K562 (cell line): ENCODE measurements at regions not wholly inside any gene's neighbourhood (a gene's known extent, or its start where the extent isn't known, plus 50 kb on each side); places are given as distances from the start of the nearest gene placed in this dataset.

Experiments
- ATAC-seq: fragments of 200-7000 bp; cut with Tn5 transposase; 3 replicates; pipeline ENCODE4 v1.9.1; 2020; ENCODE audit warnings: moderate library complexity
- BruUV-seq: library from RNA; stranded (reverse); fragments of 400-500 nt; replicated peaks from 2 replicates; lab custom pipeline; 2021; lab: Mats Ljungman, UMichigan
- CTCF ChIA-PET: fragments of 300-600 bp; formaldehyde crosslinking; extraction: SDS; loops from one replicate; lab custom pipeline; 2021; ENCODE audit warnings: low intra/inter-chr PET ratio; lab: Yijun Ruan, JAX
- POLR2A ChIA-PET: fragments of 300-600, 350-650 bp; sonication (Branson Sonifier 250); formaldehyde crosslinking; extraction: SDS; loops from one replicate; lab custom pipeline; 2021; ENCODE audit warnings: antibody characterized with exemption, inconsistent platforms; lab: Yijun Ruan, JAX
- DNase-seq, 4 experiments: peaks; one replicate each; pipeline versions ENCODE4 v3.0.0 to v3.0.0-alpha.2; 2011 to 2018; ENCODE audit warnings: low spot score in 3 of 4, mixed read lengths in 3 of 4; ENCODE audit errors: extremely low read depth in 1 of 4
- FAIRE-seq: peaks from 2 replicates; lab custom pipeline; 2011; peaks lifted over from hg19 to GRCh38; lab: Jason Lieb, UNC
- H2AFZ ChIP-seq: 2 replicates; pipeline ENCODE4 v1.6.0; 2011; ENCODE audit warnings: low read depth, low read length, control low read depth, inconsistent platforms
- H3K27ac ChIP-seq: fragments of 200-600 bp; 3 replicates; pipeline ENCODE4 v1.8.0; 2011; ENCODE audit warnings: low read depth, mild to moderate bottlenecking, control low read depth, inconsistent platforms, low read length, moderate library complexity, mixed read lengths; ENCODE audit errors: extremely low read depth
- H3K27me3 ChIP-seq, 2 experiments: fragments of 300-600 bp in 1 of 2; 2 replicates in 1 of 2; 3 replicates in 1 of 2; pipeline versions ENCODE4 v1.6.0 to v1.8.0; 2011; ENCODE audit warnings: inconsistent platforms in 2 of 2, low read length in 2 of 2, mild to moderate bottlenecking in 1 of 2, mixed read lengths in 1 of 2, moderate library complexity in 1 of 2; ENCODE audit not compliant: control insufficient read depth in 2 of 2, insufficient read depth in 2 of 2
- H3K36me3 ChIP-seq: fragments of 300-600 bp; 3 replicates; pipeline ENCODE4 v1.8.0; 2011; ENCODE audit warnings: mild to moderate bottlenecking, low read length, inconsistent platforms; ENCODE audit not compliant: control insufficient read depth, insufficient read depth
- H3K4me1 ChIP-seq, 2 experiments: fragments of 200-600 bp in 1 of 2; replicated peaks in 1 of 2; 2 replicates in 1 of 2; 3 replicates in 1 of 2; pipeline versions ENCODE4 v1.5.1 to v1.8.0; 2011; ENCODE audit warnings: inconsistent platforms in 2 of 2, low read length in 2 of 2, mild to moderate bottlenecking in 1 of 2, mixed read lengths in 1 of 2, moderate library complexity in 1 of 2; ENCODE audit not compliant: control insufficient read depth in 2 of 2, insufficient read depth in 2 of 2
- H3K4me2 ChIP-seq: 2 replicates; pipeline ENCODE4 v1.6.1; 2011; ENCODE audit warnings: low read length, control low read depth, inconsistent platforms, mixed read lengths; ENCODE audit not compliant: insufficient read depth
- H3K4me3 ChIP-seq: fragments of 200-600 bp; sonication (generic), shearing (Covaris generic); 2 replicates; pipeline ENCODE4 v1.5.1; 2016; ENCODE audit warnings: control low read depth, inconsistent platforms
- H3K79me2 ChIP-seq: fragments of 200-600 bp; 3 replicates; pipeline ENCODE4 v1.8.0; 2011; ENCODE audit warnings: low read length, inconsistent platforms; ENCODE audit not compliant: control insufficient read depth, insufficient read depth
- H3K9ac ChIP-seq, 2 experiments: 2 replicates each; pipeline versions ENCODE4 v1.6.0 to v1.6.1; 2011; ENCODE audit warnings: low read depth in 2 of 2, low read length in 2 of 2, control low read depth in 1 of 2, inconsistent platforms in 1 of 2, mild to moderate bottlenecking in 1 of 2, mixed read lengths in 1 of 2; ENCODE audit not compliant: insufficient read depth in 1 of 2
- H3K9me1 ChIP-seq: one replicate; pipeline ENCODE4 v1.6.0; 2011; ENCODE audit warnings: inconsistent platforms, mild to moderate bottlenecking, low read length, moderate library complexity; ENCODE audit not compliant: control insufficient read depth, insufficient read depth
- H3K9me3 ChIP-seq: replicated peaks from 2 replicates; pipeline ENCODE4 v1.5.1; 2011; ENCODE audit warnings: low read depth, low read length, inconsistent platforms; ENCODE audit not compliant: control insufficient read depth, insufficient read depth
- H4K20me1 ChIP-seq: replicated peaks from 2 replicates; pipeline ENCODE4 v1.6.1; 2011; ENCODE audit warnings: low read length, inconsistent platforms, mixed read lengths; ENCODE audit not compliant: control insufficient read depth, insufficient read depth
- COPS2 ChIP-seq: fragments of 450-650 bp; conservative IDR thresholded peaks from 2 replicates; pipeline ENCODE4 v1.6.1; 2016; ENCODE audit warnings: mild to moderate bottlenecking, moderate library complexity
- KAT2B ChIP-seq: IDR thresholded peaks from one replicate; pipeline ENCODE4 v1.6.1; 2012; ENCODE audit warnings: low read depth, mild to moderate bottlenecking, control low read depth, inconsistent platforms, low read length, moderate library complexity
- NCOA4 ChIP-seq: fragments of 450-650 bp; IDR thresholded peaks from 2 replicates; pipeline ENCODE4 v1.6.1; 2018; ENCODE audit warnings: mild to moderate bottlenecking; ENCODE audit not compliant: partially characterized antibody
- RBFOX2 ChIP-seq: fragments of 200-400 bp; formaldehyde crosslinking; IDR thresholded peaks from 2 replicates; pipeline ENCODE4 v1.6.1; 2017; ENCODE audit warnings: low read depth, mild to moderate bottlenecking, low read length, moderate library complexity
- SPI1 ChIP-seq: IDR thresholded peaks from 2 replicates; pipeline ENCODE4 v1.6.1; 2011; ENCODE audit warnings: low read depth, low read length, control low read depth, borderline replicate concordance
- SRF ChIP-seq, 2 experiments: fragments of 250-450, 450-650 bp in 1 of 2; sonication (Bioruptor Pico) in 1 of 2; sonication (generic) in 1 of 2; formaldehyde crosslinking; IDR thresholded peaks; 2 replicates each; pipeline versions ENCODE4 v1.5.0 to v1.5.1; 2020 to 2022; ENCODE audit warnings: mild to moderate bottlenecking in 1 of 2, missing genetic modification reagents in 1 of 2
- SUPT5H ChIP-seq: fragments of 450-650 bp; IDR thresholded peaks from 2 replicates; pipeline ENCODE4 v1.6.1; 2016
- WGBS: fragments of 100-300 bp; shearing (Covaris generic); methylation state at CpG from one replicate; pipeline ENCODE4 v1.1.6; 2016; ENCODE audit warnings: low coverage, mixed read lengths; ENCODE audit not compliant: insufficient coverage; ENCODE audit errors: missing lambda C conversion rate; 5-methylcytosine and 5-hydroxymethylcytosine counted together
- in situ Hi-C: fragments of 300-500 bp; cut with MboI; formaldehyde crosslinking; loops from 4 replicates; pipeline ENCODE4 v1.15.0; 2018; ENCODE audit warnings: inconsistent platforms, mixed read lengths
- intact Hi-C: fragments of 100-400 bp; cut with micrococcal nuclease; formaldehyde crosslinking; loops from 2 replicates; pipeline ENCODE4 v1.14.2; 2022

GRCh38 chr5:164431634-164432304 lies 926.4 kb downstream of the MAT2B start:
- no peaks in the 10 kb centered on the region for H3K36me3 ChIP-seq
- no peaks in the 10 kb centered on the region for H4K20me1 ChIP-seq
- H3K9me3 ChIP-seq = no peaks in the 10 kb centered on the region
- DNase-seq (no peak), FAIRE-seq (no peak), ATAC-seq (no peak)
- no peak overlapping the region for H3K27ac ChIP-seq
- H2AFZ ChIP-seq = no peak overlapping the region
- no peak overlapping the region for H3K9ac ChIP-seq
- POLR2A ChIA-PET = no interaction called here
- no peak overlapping the region for H3K4me3 ChIP-seq
- in situ Hi-C loops (no loop called here), intact Hi-C loops (no loop called here)
- H3K9me1 ChIP-seq = no peaks in the 10 kb centered on the region
- H3K27me3 ChIP-seq = no peaks in the 10 kb centered on the region
- CTCF ChIA-PET = no interaction called here
- no peaks in the 10 kb centered on the region for H3K4me1 ChIP-seq
- H3K4me2 ChIP-seq = no peak overlapping the region
- BruUV-seq = no TSS peak
- no peaks in the 10 kb centered on the region for H3K79me2 ChIP-seq
- TF ChIP-seq SPI1 = no peak
- TF ChIP-seq KAT2B = no peak
- TF ChIP-seq COPS2 = no peak
- TF ChIP-seq RBFOX2 = no peak
- no peak for TF ChIP-seq SUPT5H
- no peak for TF ChIP-seq NCOA4
- no peak for TF ChIP-seq SRF (CRISPR knock-in tag; IDR thresholded peaks at IDR 0.05)
- WGBS = 49% methylated on average over 4 of the region's 4 CpGs
